Left lung (tissue), 4 donors: ENCODE measurements at regions not wholly inside any gene's neighbourhood (a gene's known extent, or its start where the extent isn't known, plus 50 kb on each side); places are given as distances from the start of the nearest gene placed in this dataset.

Experiments
- ATAC-seq: fragments of 200-7000 bp; cut with Tn5 transposase; one replicate; pipeline ENCODE4 v1.9.1; 2020; ENCODE audit warnings: moderate library complexity
- DNase-seq, 4 donors: peaks; one replicate each; pipeline ENCODE4 v3.0.0-alpha.2; 2013 to 2020
- H3K27ac ChIP-seq, 2 donors: fragments of 200-600 bp; sonication (generic) in 1 of 2; one replicate each; pipeline versions ENCODE4 v1.5.0 to v1.8.0; 2020 to 2021
- H3K27me3 ChIP-seq, 2 donors: fragments of 200-600 bp; sonication (generic) in 1 of 2; one replicate each; pipeline versions ENCODE4 v1.5.0 to v1.8.0; 2020 to 2021
- H3K36me3 ChIP-seq, 2 donors: fragments of 200-600 bp; sonication (generic) in 1 of 2; one replicate each; pipeline versions ENCODE4 v1.5.0 to v1.8.0; 2020 to 2021
- H3K4me1 ChIP-seq, 2 donors: fragments of 200-600 bp; one replicate each; pipeline ENCODE4 v1.8.0; 2021
- H3K4me3 ChIP-seq, 2 donors: fragments of 200-600 bp; sonication (generic) in 1 of 2; one replicate each; pipeline versions ENCODE4 v1.5.0 to v1.8.0; 2020 to 2021; ENCODE audit warnings: mild to moderate bottlenecking in 1 of 2
- H3K9me3 ChIP-seq, 2 donors: fragments of 200-600 bp; sonication (generic) in 1 of 2; one replicate each; pipeline versions ENCODE4 v1.5.0 to v1.8.0; 2020 to 2021
- CTCF ChIP-seq, 2 donors: fragments of 200-600 bp; sonication (generic) in 1 of 2; IDR thresholded peaks; one replicate each; pipeline versions ENCODE4 v1.5.0 to v1.8.0; 2021; ENCODE audit warnings: antibody characterized with exemption in 2 of 2
- intact Hi-C, 2 donors: fragments of 100-400 bp; cut with DNase I; formaldehyde crosslinking; loops; one replicate each; pipeline versions ENCODE4 v1.11.2 to v1.14.2; 2022
- donor health status: DM: no; HTN: yes; CAD: no.
- donor health status: DM: no; HTN: no; CAD: no.

- Histone ChIP-seq H3K36me3 (no peaks in the 10 kb centered on the region), H3K4me1 (no peaks in the 10 kb centered on the region), H3K4me3 (no peak overlapping the region), H3K9me3 (peaks cover 0 to 2% of the 10 kb centered on the region in 2 donors), H3K27ac (no peak overlapping the region), H3K27me3 (no peaks in the 10 kb centered on the region)
- intact Hi-C loops: no loop called here
- no peak for TF ChIP-seq CTCF (IDR thresholded peaks at IDR 0.05)
- DNase-seq (no peak), ATAC-seq (no peak)
These were observed 744.7 kb upstream of the CXADR start for GRCh38 chr21:16768096-16768495.

- ATAC-seq: no peak
- H3K4me3 ChIP-seq: no peak overlapping the region
- no peak overlapping the region for H3K27ac ChIP-seq
- H3K36me3 ChIP-seq: no peaks in the 10 kb centered on the region
- no peaks in the 10 kb centered on the region for H3K27me3 ChIP-seq
- H3K9me3 ChIP-seq: no peaks in the 10 kb centered on the region
- TF ChIP-seq CTCF (IDR thresholded peaks at IDR 0.05): no peak
- DNase-seq: no peak
- H3K4me1 ChIP-seq: no peaks in the 10 kb centered on the region
- intact Hi-C loops: no loop called here
These were observed 742.6 kb upstream of the CXADR start for GRCh38 chr21:16770266-16770665.

GRCh38 chr21:16773206-16773605, 739.6 kb upstream of the CXADR start:
- intact Hi-C loops: no loop called here
- no peak overlapping the region for H3K4me3 ChIP-seq
- TF ChIP-seq CTCF (IDR thresholded peaks at IDR 0.05): no peak
- no peaks in the 10 kb centered on the region for H3K27me3 ChIP-seq
- H3K9me3 ChIP-seq: no peaks in the 10 kb centered on the region
- H3K36me3 ChIP-seq: no peaks in the 10 kb centered on the region
- no peaks in the 10 kb centered on the region for H3K4me1 ChIP-seq
- ATAC-seq (no peak), DNase-seq (no peak)
- no peak overlapping the region for H3K27ac ChIP-seq

GRCh38 chr21:16775076-16775475, 737.8 kb upstream of the CXADR start:
- intact Hi-C loops: no loop called here

GRCh38 chr21:16777041-16777720, 735.7 kb upstream of the CXADR start:
- intact Hi-C loops: no loop called here
- ATAC-seq (no peak), DNase-seq (no peak)
- no peaks in the 10 kb centered on the region for H3K9me3 ChIP-seq
- H3K36me3 ChIP-seq: no peaks in the 10 kb centered on the region
- H3K4me1 ChIP-seq: no peaks in the 10 kb centered on the region
- no peaks in the 10 kb centered on the region for H3K27me3 ChIP-seq
- H3K27ac ChIP-seq: no peak overlapping the region
- TF ChIP-seq CTCF (IDR thresholded peaks at IDR 0.05): no peak
- H3K4me3 ChIP-seq: no peak overlapping the region

More at GRCh38 chr21:16775076-16775475, 737.8 kb upstream of the CXADR start:
- H3K9me3 ChIP-seq: no peaks in the 10 kb centered on the region
- H3K4me1 ChIP-seq: no peaks in the 10 kb centered on the region
- H3K36me3 ChIP-seq: no peaks in the 10 kb centered on the region
- no peak overlapping the region for H3K27ac ChIP-seq
- H3K27me3 ChIP-seq: no peaks in the 10 kb centered on the region
- H3K4me3 ChIP-seq: no peak overlapping the region
- no peak for TF ChIP-seq CTCF (IDR thresholded peaks at IDR 0.05)
- no peak for DNase-seq
- no peak for ATAC-seq
